Left ventricle myocardium inferior (tissue), 1 donor: ENCODE measurements at regions not wholly inside any gene's neighbourhood (a gene's known extent, or its start where the extent isn't known, plus 50 kb on each side); places are given as distances from the start of the nearest gene placed in this dataset.

Experiments used
- DNase-seq: peaks from one replicate; pipeline ENCODE4 v3.0.0-alpha.2; 2020
- H3K27ac ChIP-seq: fragments of 200-600 bp; replicated peaks from 2 replicates; pipeline ENCODE4 v1.8.0; 2021
- H3K27me3 ChIP-seq: fragments of 200-600 bp; 2 replicates; pipeline ENCODE4 v1.8.0; 2021; ENCODE audit warnings: low read depth
- H3K36me3 ChIP-seq: fragments of 200-600 bp; 2 replicates; pipeline ENCODE4 v1.8.0; 2021
- H3K4me1 ChIP-seq: fragments of 200-600 bp; 2 replicates; pipeline ENCODE4 v1.8.0; 2021
- H3K4me3 ChIP-seq: fragments of 200-600 bp; 2 replicates; pipeline ENCODE4 v1.8.0; 2021; ENCODE audit warnings: mild to moderate bottlenecking, moderate library complexity
- H3K9me3 ChIP-seq: fragments of 200-600 bp; replicated peaks from 2 replicates; pipeline ENCODE4 v1.8.0; 2021
- intact Hi-C: fragments of 100-400 bp; cut with micrococcal nuclease; formaldehyde crosslinking; loops from one replicate; pipeline ENCODE4 v1.11.0; 2022
- TF ChIP-seq, protein P1 (sequence below): fragments of 200-600 bp; IDR thresholded peaks from 2 replicates; pipeline ENCODE4 v1.8.0; 2021; ENCODE audit warnings: antibody characterized with exemption, mild to moderate bottlenecking, borderline replicate concordance
- donor health status: DM: no; HTN: yes; CAD: no; lungs with severe emphysema.

DNA sequence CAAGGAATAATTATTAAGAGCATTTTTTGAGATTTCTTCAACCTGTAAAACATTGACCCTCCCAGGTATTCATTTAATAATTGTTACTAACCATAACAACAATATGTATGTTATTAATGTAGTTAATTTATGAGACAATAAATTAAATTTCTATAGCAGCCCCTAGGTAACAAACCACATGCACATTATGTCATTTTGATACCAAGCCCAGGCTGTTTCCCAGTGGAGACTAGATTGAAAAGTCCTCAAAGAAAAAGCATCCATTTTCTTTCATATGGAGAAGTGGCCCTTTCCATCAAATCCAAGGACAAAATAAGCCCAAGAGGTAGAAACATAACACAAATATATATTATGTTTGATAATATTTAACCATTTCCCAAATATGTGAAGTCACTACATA lies 104.3 kb upstream of the GK2 start:
- intact Hi-C loops: no loop called here
- Histone ChIP-seq H3K4me3 (no peak overlapping the region), H3K27me3 (no peaks in the 10 kb centered on the region), H3K36me3 (no peaks in the 10 kb centered on the region), H3K9me3 (no peaks in the 10 kb centered on the region), H3K27ac (no peak overlapping the region), H3K4me1 (peaks cover 7% of the 10 kb centered on the region)
- no peak for DNase-seq
- TF ChIP-seq, protein P1, sequence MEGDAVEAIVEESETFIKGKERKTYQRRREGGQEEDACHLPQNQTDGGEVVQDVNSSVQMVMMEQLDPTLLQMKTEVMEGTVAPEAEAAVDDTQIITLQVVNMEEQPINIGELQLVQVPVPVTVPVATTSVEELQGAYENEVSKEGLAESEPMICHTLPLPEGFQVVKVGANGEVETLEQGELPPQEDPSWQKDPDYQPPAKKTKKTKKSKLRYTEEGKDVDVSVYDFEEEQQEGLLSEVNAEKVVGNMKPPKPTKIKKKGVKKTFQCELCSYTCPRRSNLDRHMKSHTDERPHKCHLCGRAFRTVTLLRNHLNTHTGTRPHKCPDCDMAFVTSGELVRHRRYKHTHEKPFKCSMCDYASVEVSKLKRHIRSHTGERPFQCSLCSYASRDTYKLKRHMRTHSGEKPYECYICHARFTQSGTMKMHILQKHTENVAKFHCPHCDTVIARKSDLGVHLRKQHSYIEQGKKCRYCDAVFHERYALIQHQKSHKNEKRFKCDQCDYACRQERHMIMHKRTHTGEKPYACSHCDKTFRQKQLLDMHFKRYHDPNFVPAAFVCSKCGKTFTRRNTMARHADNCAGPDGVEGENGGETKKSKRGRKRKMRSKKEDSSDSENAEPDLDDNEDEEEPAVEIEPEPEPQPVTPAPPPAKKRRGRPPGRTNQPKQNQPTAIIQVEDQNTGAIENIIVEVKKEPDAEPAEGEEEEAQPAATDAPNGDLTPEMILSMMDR: no peak

- intact Hi-C loops: no loop called here
- no peaks in the 10 kb centered on the region for H3K27me3 ChIP-seq
- TF ChIP-seq, protein P1: no peak
- no peak overlapping the region for H3K27ac ChIP-seq
- H3K4me3 ChIP-seq: no peak overlapping the region
- no peak for DNase-seq
- peaks cover 6% of the 10 kb centered on the region for H3K9me3 ChIP-seq
- no peaks in the 10 kb centered on the region for H3K4me1 ChIP-seq
- H3K36me3 ChIP-seq: no peaks in the 10 kb centered on the region
Measured at GRCh38 chr4:79502081-79502480, 94.1 kb upstream of the GK2 start.

- TF ChIP-seq, protein P1: no peak
- intact Hi-C loops: no loop called here
- peaks cover 3% of the 10 kb centered on the region for H3K9me3 ChIP-seq
- H3K4me3 ChIP-seq: peak overlapping the region; percentile 24
- H3K27ac ChIP-seq: no peak overlapping the region
- H3K27me3 ChIP-seq: no peaks in the 10 kb centered on the region
- DNase-seq: no peak
- no peaks in the 10 kb centered on the region for H3K36me3 ChIP-seq
- no peaks in the 10 kb centered on the region for H3K4me1 ChIP-seq
Measured at GRCh38 chr4:79498282-79498681, 90.3 kb upstream of the GK2 start.

GRCh38 chr4:79497001-79497400 lies 89.0 kb upstream of the GK2 start:
- Histone ChIP-seq H3K9me3 (no peaks in the 10 kb centered on the region), H3K27ac (no peak overlapping the region), H3K4me3 (peak overlapping the region; percentile 24), H3K27me3 (no peaks in the 10 kb centered on the region), H3K4me1 (no peaks in the 10 kb centered on the region), H3K36me3 (no peaks in the 10 kb centered on the region)
- intact Hi-C loops: no loop called here
- TF ChIP-seq, protein P1: no peak
- no peak for DNase-seq

DNA sequence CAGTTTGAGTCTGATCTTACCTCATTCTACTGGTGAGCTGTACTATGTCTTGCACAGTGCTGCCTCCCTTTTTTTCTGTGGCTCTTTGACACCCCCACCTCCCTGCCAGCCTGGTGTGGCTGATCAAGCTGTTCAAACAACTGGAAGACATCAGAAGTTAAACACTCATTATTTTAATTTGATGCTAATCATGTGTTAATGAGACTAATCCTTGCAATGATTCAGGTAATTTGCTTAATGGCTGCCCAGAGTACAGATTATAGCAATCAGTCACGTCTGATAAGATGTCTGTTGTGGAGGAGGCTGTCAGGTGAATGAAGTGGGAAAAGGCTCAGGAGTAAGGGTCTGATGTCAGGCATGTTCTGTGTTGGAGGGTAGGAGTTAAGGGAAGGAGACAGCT lies 87.4 kb upstream of the GK2 start:
- intact Hi-C loops: no loop called here
- H3K4me3 ChIP-seq: peak overlapping the region; percentile 47
- H3K9me3 ChIP-seq: no peaks in the 10 kb centered on the region
- H3K4me1 ChIP-seq: no peaks in the 10 kb centered on the region
- H3K27ac ChIP-seq: no peak overlapping the region
- TF ChIP-seq, protein P1: no peak
- no peaks in the 10 kb centered on the region for H3K36me3 ChIP-seq
- DNase-seq: no peak
- no peaks in the 10 kb centered on the region for H3K27me3 ChIP-seq

DNA sequence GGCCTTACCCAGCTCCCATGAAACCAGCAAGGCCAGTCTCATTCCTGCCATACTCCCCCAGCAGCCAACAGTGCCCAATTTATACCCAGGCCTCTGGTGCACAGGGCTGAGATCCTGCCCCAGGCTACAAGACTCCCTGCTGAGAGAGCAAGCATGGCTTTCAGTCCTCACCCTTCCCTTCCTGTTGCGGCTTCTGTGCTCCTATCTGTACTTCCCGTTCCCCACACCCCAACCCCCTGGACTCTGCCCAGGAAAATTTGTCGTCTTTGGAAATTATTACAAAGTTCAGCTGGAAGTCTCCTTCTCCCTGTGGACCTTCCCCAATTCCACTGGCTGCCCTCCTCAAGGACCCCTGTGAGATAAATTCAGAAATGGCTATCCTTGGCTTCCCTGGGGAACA lies 84.1 kb upstream of the GK2 start:
- Histone ChIP-seq H3K4me3 (peak overlapping the region; percentile 47), H3K36me3 (no peaks in the 10 kb centered on the region), H3K4me1 (no peaks in the 10 kb centered on the region), H3K27ac (peak overlapping the region; percentile 68), H3K27me3 (no peaks in the 10 kb centered on the region), H3K9me3 (peaks cover 25% of the 10 kb centered on the region)
- DNase-seq: peak; percentile 55
- intact Hi-C loops: no loop called here
- TF ChIP-seq, protein P1: no peak
